ENCODE measurements at regions not wholly inside any gene's neighbourhood (a gene's known extent, or its start where the extent isn't known, plus 50 kb on each side); places are given as distances from the start of the nearest gene placed in this dataset.
A peak's percentile ranks its signal among the peaks of the same experiment; 100 is the strongest.

DNA sequence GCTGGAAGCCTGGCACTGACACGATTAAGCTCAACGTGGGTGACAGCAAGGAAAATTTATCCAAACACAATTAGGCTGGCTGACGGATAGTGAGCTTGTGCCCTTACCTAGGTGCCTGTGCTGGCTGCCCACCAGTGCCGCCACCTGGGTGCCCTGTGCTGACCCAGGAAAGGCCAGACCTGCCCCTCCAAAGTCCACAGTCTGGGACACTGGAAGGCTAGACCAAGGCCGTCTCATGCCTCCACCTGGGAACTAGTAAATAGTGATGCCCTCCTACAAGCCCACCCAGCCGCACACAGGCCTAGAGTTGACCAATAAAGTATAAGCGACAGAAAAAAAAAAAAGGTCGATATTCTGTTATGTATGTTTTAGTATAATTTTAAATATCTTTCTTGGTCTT lies 142.6 kb upstream of the MCHR2 start:
- H3K27me3 ChIP-seq (replicated peaks): no peaks in the 10 kb centered on the region
- no peak for DNase-seq

DNA sequence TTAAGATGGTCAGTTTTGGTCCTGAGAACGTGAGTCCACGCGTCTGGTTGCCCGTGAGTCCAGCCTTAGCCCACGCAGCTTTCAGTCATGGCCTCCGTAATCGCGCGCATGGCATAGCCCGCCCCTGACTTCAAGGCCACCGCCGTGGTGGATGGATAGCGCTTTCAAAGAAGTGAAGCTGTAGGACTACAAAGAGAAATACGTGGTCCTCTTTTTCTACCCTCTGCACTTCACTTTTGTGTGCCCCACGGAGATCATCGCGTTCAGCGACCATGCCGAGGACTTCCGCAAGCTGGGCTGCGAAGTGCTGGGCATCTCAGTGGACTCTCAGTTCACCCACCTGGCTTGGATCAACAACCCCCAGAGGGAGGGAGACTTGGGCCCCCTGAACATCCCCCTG lies 142.0 kb upstream of the MCHR2 start:
- no peaks in the 10 kb centered on the region for H3K27me3 ChIP-seq (replicated peaks)
- TF ChIP-seq, protein P1, sequence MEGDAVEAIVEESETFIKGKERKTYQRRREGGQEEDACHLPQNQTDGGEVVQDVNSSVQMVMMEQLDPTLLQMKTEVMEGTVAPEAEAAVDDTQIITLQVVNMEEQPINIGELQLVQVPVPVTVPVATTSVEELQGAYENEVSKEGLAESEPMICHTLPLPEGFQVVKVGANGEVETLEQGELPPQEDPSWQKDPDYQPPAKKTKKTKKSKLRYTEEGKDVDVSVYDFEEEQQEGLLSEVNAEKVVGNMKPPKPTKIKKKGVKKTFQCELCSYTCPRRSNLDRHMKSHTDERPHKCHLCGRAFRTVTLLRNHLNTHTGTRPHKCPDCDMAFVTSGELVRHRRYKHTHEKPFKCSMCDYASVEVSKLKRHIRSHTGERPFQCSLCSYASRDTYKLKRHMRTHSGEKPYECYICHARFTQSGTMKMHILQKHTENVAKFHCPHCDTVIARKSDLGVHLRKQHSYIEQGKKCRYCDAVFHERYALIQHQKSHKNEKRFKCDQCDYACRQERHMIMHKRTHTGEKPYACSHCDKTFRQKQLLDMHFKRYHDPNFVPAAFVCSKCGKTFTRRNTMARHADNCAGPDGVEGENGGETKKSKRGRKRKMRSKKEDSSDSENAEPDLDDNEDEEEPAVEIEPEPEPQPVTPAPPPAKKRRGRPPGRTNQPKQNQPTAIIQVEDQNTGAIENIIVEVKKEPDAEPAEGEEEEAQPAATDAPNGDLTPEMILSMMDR (IDR thresholded peaks at IDR 0.05; ENCODE audit: low read depth, low read length, missing control alignments): no peak
- H3K4me3 ChIP-seq (ENCODE audit: low read depth, low read length): no peak overlapping the region
- H3K36me3 ChIP-seq (replicated peaks): no peaks in the 10 kb centered on the region
- DNase-seq: no peak
- H3K27ac ChIP-seq: no peak overlapping the region
- in situ Hi-C loops (cut with HindIII; ENCODE audit: low pct_ligation_motif_present, low sequenced_read_pairs): no loop called here

More for the DNA sequence above, 142.6 kb upstream of the MCHR2 start:
- H3K4me3 ChIP-seq (ENCODE audit: low read depth, low read length): no peak overlapping the region
- no peak overlapping the region for H3K27ac ChIP-seq
- TF ChIP-seq, protein P1 (IDR thresholded peaks at IDR 0.05; ENCODE audit: low read depth, low read length, missing control alignments): no peak
- in situ Hi-C loops (cut with HindIII; ENCODE audit: low pct_ligation_motif_present, low sequenced_read_pairs): no loop called here
- no peaks in the 10 kb centered on the region for H3K36me3 ChIP-seq (replicated peaks)

DNA sequence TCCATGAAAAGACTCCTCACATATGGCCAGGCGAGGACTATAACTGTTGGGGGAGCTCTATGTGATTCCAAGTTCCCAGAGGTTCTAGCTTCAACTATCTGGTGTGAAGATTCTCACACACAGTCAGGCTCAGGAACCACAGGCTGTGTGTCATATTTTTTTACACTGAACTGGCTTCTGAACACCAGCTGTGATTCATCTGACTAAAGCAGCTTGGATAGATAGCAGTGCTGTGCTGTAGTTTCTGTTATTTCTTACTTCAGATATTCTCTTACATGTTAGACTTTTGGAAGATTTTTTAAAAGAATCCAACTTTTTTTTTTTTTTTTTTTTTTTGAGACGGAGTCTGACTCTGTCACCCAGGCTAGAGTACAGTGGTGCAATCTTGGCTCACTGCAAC lies 140.7 kb upstream of the MCHR2 start:
- Histone ChIP-seq H3K36me3 (replicated peaks) (no peaks in the 10 kb centered on the region), H3K4me3 (ENCODE audit: low read depth, low read length) (no peak overlapping the region), H3K27ac (no peak overlapping the region), H3K27me3 (replicated peaks) (no peaks in the 10 kb centered on the region)
- TF ChIP-seq, protein P1 (IDR thresholded peaks at IDR 0.05; ENCODE audit: low read depth, low read length, missing control alignments): no peak
- in situ Hi-C loops (cut with HindIII; ENCODE audit: low pct_ligation_motif_present, low sequenced_read_pairs): no loop called here
- peak; percentile 75 for DNase-seq

DNA sequence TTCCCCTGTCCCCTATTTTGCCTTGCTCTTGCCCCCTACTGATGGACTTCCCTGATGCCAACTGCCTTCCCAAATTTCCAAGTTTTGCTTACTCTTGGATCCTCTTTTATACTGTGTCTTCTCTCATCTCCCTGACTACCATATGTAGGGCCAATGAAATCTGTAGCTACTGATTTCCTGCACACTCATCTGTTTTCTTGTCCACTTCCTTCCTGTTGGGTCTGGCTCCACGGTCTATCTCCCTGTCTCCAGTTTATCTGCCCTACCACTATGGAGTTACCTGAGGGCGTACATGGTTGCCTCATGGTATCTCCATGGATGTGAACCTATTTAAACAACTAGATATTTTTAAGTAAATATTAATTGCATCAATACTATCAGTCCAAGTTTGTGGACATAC lies 140.3 kb upstream of the MCHR2 start:
- Histone ChIP-seq H3K36me3 (replicated peaks) (no peaks in the 10 kb centered on the region), H3K4me3 (ENCODE audit: low read depth, low read length) (no peak overlapping the region), H3K27me3 (replicated peaks) (no peaks in the 10 kb centered on the region), H3K27ac (no peak overlapping the region)
- in situ Hi-C loops (cut with HindIII; ENCODE audit: low pct_ligation_motif_present, low sequenced_read_pairs): no loop called here
- TF ChIP-seq, protein P1 (IDR thresholded peaks at IDR 0.05; ENCODE audit: low read depth, low read length, missing control alignments): no peak
- peak; percentile 0 for DNase-seq

DNA sequence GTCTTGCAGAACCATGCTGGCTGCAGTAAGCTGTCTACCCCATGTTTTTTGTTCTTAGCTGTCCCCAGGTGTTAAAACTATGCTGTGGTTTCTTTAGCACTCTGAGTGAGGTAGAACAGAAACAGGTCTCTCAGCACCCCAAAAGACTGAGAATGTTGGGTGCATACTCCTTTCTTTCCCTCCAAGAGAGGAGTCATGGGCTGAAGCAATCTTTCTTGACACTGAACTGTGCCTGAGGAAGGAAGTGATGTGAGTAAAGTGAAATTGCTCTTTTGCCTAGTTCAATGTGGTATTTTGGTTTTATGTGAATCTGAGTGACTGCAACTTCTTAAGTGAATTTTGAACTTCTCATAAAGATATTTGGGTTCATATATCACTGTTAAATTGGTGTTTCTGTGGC lies 138.0 kb upstream of the MCHR2 start:
- Histone ChIP-seq H3K36me3 (replicated peaks) (no peaks in the 10 kb centered on the region), H3K27me3 (replicated peaks) (no peaks in the 10 kb centered on the region), H3K27ac (no peak overlapping the region), H3K4me3 (ENCODE audit: low read depth, low read length) (no peak overlapping the region)
- TF ChIP-seq, protein P1 (IDR thresholded peaks at IDR 0.05; ENCODE audit: low read depth, low read length, missing control alignments): no peak
- DNase-seq: no peak
- in situ Hi-C loops (cut with HindIII; ENCODE audit: low pct_ligation_motif_present, low sequenced_read_pairs): no loop called here

DNA sequence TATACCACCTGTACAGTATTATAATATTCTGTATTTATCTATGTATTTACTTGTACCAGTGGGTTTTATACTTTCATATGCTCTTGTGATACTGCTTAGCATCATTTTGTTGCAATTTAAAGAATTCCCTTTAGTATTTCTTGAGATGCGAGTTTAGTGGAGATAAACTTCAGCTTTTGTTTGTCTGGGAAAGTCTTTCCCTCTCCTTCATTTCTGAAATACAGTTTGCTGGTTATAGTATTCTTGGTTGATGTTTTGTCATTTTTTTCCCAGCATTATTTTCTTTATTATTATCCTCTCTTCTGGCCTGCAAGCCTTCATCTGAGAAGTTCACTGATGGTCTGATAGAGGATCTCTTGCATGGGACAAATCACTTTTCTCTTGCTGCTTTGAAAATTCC lies 136.6 kb upstream of the MCHR2 start:
- Histone ChIP-seq H3K4me3 (ENCODE audit: low read depth, low read length) (no peak overlapping the region), H3K27ac (no peak overlapping the region), H3K36me3 (replicated peaks) (no peaks in the 10 kb centered on the region), H3K27me3 (replicated peaks) (no peaks in the 10 kb centered on the region)
- no peak for DNase-seq
- in situ Hi-C loops (cut with HindIII; ENCODE audit: low pct_ligation_motif_present, low sequenced_read_pairs): no loop called here
- TF ChIP-seq, protein P1 (IDR thresholded peaks at IDR 0.05; ENCODE audit: low read depth, low read length, missing control alignments): no peak

All from brain microvascular endothelial cell (primary cell).